GM13977 (cell line): ENCODE measurements at regions not wholly inside any gene's neighbourhood (a gene's known extent, or its start where the extent isn't known, plus 50 kb on each side); places are given as distances from the start of the nearest gene placed in this dataset.

ENCODE experiments used
- DNase-seq: peaks from one replicate; pipeline ENCODE4 v3.0.0; 2012; ENCODE audit warnings: low spot score
- CTCF ChIP-seq: IDR thresholded peaks from 2 replicates; pipeline ENCODE4 v1.5.1; 2012; ENCODE audit warnings: mild to moderate bottlenecking, control low read depth; ENCODE audit not compliant: insufficient read depth; ENCODE audit errors: extremely low read depth, missing control alignments
- in situ Hi-C: fragments of 300-500 bp; cut with MboI; formaldehyde crosslinking; loops from one replicate; pipeline ENCODE4 v1.12.0; 2022; ENCODE audit warnings: low sequenced_read_pairs, low pct_unique_long_range_greater_than_20kb, mixed read lengths, inconsistent platforms; ENCODE audit not compliant: unreplicated experiment

DNA sequence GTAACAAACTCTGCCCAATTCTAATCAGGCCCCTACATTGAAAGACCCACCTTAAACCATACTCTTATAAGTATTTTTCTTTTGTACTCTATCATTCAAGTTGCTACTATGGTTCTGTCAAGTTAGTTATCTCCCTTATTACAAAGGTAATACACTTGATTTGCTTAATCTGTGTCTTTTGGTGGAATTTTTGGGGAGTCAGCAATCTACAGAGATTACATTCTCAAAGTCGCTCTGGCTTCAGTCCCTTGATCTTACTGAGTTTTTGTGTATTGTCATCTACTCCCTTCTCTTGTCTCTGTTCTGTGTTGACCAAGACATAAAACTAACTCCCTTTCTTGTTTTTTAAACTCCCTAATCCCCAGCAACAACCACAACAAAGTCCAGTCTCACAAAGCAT, 353.1 kb downstream of the LRIG3 start:
- no peak for TF ChIP-seq CTCF
- no peak for DNase-seq
- in situ Hi-C loops = no loop called here

DNA sequence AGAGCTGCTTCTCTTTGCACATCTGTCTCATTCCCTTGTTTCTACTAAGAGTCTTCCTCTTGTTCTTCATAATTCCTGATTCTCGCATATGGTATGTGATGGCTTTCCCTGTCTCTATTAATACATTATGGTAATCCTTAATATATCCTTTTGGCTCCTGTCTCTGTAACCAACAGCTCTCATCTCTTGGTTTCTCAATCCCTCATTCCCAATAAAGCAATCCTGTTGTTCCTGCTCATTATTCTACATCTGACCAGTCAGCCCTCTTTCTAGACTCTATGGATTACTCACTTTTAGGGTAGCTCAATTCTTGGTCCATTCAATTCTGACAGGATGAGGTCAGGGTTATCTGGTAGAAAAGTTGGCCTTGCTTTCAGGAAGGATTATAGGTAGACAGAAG, 349.9 kb downstream of the LRIG3 start:
- TF ChIP-seq CTCF = no peak
- no peak for DNase-seq
- in situ Hi-C loops = no loop called here

GRCh38 chr12:58575256-58575655, 345.0 kb downstream of the LRIG3 start:
- TF ChIP-seq CTCF = no peak
- in situ Hi-C loops = no loop called here
- DNase-seq = no peak

DNA sequence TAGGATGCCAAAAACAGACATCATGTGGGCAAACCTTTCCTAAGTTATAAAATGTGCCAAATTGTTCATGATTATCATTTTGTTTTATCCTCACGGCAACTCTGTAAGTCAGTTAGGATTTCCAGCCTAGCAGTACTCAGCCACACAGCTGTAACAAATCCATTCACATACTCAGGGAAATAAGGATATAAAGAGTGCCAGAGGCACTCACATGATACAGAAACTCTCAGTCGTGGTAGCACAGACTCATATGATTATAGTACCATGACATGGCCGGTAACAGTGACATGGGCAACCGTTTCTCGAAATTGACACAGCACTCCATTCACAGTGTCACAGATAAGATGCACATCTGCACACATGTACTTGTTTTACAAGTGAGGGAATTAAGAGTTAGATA, 344.2 kb downstream of the LRIG3 start:
- no peak for DNase-seq
- no peak for TF ChIP-seq CTCF
- in situ Hi-C loops = no loop called here

DNA sequence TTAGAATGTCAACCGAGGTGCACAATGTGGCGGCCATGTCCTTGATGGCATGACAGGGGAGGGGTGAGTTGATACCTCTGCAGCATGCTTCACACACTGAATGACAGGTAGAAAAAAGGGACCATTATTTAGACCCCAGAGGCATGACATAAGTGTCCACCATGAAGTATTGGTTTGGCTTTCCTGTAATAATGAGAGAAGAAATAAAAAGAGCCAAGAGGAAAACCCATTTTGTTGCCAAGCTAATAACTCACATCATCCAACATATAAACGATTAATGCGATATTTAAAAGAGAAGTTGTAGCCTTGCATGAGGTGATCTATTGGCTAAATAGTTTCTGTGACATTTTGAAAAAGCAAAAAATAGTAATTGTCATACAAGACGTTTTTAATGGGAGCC, 343.4 kb downstream of the LRIG3 start:
- DNase-seq = no peak
- in situ Hi-C loops = no loop called here
- TF ChIP-seq CTCF = no peak

DNA sequence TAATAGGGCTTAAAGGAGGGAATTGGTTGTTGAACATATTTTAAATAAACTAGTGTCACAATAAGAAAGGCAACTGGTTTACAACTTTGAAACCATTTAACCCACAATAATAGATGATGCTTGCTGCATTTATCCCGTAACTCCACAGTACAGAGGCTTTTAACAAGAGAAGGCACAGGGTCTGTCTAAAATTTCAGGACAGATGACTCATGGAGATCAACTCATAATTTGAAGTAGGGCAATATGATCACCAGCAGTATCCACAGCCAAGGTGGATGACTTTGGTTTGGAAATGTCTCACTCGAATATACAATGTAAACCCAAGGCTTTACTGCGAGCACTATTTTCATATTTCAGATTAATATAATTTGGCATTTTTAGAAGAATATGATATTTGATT, 340.2 kb downstream of the LRIG3 start:
- in situ Hi-C loops = no loop called here
- no peak for DNase-seq
- no peak for TF ChIP-seq CTCF

DNA sequence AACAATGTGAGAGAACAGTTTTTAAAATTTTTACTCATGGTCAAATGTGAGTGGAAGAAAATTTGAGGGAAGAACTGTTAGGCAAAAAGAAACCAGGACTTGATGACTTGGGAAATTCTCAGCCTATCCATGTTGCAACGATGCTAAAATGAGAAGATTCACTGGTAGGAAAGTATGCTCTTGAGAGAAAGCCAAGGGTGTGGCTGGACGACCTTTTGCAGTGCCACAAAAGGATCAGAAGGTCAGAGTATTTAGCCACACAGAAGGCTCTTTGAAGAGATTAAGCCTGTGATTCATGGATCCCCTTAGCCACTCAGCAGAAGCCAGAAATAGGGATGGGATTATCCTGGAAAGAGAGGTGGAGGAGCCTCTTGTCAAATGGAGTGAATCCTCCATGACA, 336.8 kb downstream of the LRIG3 start:
- no peak for DNase-seq
- TF ChIP-seq CTCF = no peak
- in situ Hi-C loops = no loop called here
